H9 (cell line): ENCODE measurements at regions not wholly inside any gene's neighbourhood (a gene's known extent, or its start where the extent isn't known, plus 50 kb on each side); places are given as distances from the start of the nearest gene placed in this dataset.
"Not testable (repeated sequence)": the region's sequence is repeated elsewhere in the genome, so short reads cannot be mapped to it uniquely, and the experiment has no call there.

Experiments
- DNase-seq: peaks from one replicate; pipeline ENCODE4 v3.0.0-alpha.2; 2017
- H2AFZ ChIP-seq: one replicate; pipeline ENCODE4 v1.6.1; 2013; ENCODE audit warnings: mild to moderate bottlenecking, low read length, control low read depth, moderate library complexity
- H2AK5ac ChIP-seq: 2 replicates; pipeline ENCODE4 v1.6.1; 2013; ENCODE audit warnings: low read length, control low read depth, mixed read lengths; ENCODE audit not compliant: insufficient read length
- H2BK120ac ChIP-seq: one replicate; pipeline ENCODE4 v1.6.1; 2013; ENCODE audit warnings: low read depth, mild to moderate bottlenecking, low read length, control low read depth, inconsistent platforms; ENCODE audit not compliant: poor library complexity, severe bottlenecking
- H2BK12ac ChIP-seq: 2 replicates; pipeline ENCODE4 v1.6.1; 2013; ENCODE audit warnings: low read length, control low read depth, mixed read lengths, low read depth; ENCODE audit not compliant: insufficient read length
- H2BK15ac ChIP-seq: 2 replicates; pipeline ENCODE4 v1.6.1; 2013; ENCODE audit warnings: low read depth, low read length, control low read depth
- H2BK20ac ChIP-seq: one replicate; pipeline ENCODE4 v1.6.1; 2013; ENCODE audit warnings: low read depth, mild to moderate bottlenecking, low read length, control low read depth, inconsistent platforms; ENCODE audit not compliant: poor library complexity, severe bottlenecking
- H2BK5ac ChIP-seq: 2 replicates; pipeline ENCODE4 v1.6.1; 2013; ENCODE audit warnings: low read length, control low read depth, mixed read lengths; ENCODE audit not compliant: insufficient read length
- H3K14ac ChIP-seq: 2 replicates; pipeline ENCODE4 v1.6.1; 2013; ENCODE audit warnings: low read length, control low read depth; ENCODE audit not compliant: insufficient read depth
- H3K18ac ChIP-seq: 2 replicates; pipeline ENCODE4 v1.6.1; 2013; ENCODE audit warnings: low read depth, mild to moderate bottlenecking, mixed read lengths, low read length, control low read depth; ENCODE audit not compliant: insufficient read length
- H3K23ac ChIP-seq: 2 replicates; pipeline ENCODE4 v1.6.1; 2013; ENCODE audit warnings: low read length, control low read depth, mixed read lengths, low read depth; ENCODE audit not compliant: insufficient read length
- H3K23me2 ChIP-seq: 2 replicates; pipeline ENCODE4 v1.6.1; 2013; ENCODE audit warnings: low read depth, mild to moderate bottlenecking, mixed read lengths, low read length, control low read depth; ENCODE audit not compliant: insufficient read length, poor library complexity, severe bottlenecking
- H3K27ac ChIP-seq: 2 replicates; pipeline ENCODE4 v1.5.1; 2013; ENCODE audit warnings: low read length, control low read depth, mixed read lengths, low read depth; ENCODE audit not compliant: insufficient read length
- H3K27me3 ChIP-seq: 2 replicates; pipeline ENCODE4 v1.6.1; 2013; ENCODE audit warnings: low read length, control low read depth, inconsistent platforms; ENCODE audit not compliant: insufficient read depth
- H3K4ac ChIP-seq: 2 replicates; pipeline ENCODE4 v1.6.1; 2013; ENCODE audit warnings: low read depth, mild to moderate bottlenecking, control low read depth, inconsistent platforms, low read length, moderate library complexity
- H3K4me1 ChIP-seq: 2 replicates; pipeline ENCODE4 v1.6.1; 2013; ENCODE audit warnings: low read length, control low read depth, inconsistent platforms; ENCODE audit not compliant: insufficient read depth
- H3K4me2 ChIP-seq: 2 replicates; pipeline ENCODE4 v1.6.1; 2013; ENCODE audit warnings: low read length, control low read depth, mixed read lengths; ENCODE audit not compliant: insufficient read length, insufficient read depth
- H3K56ac ChIP-seq: 2 replicates; pipeline ENCODE4 v1.6.1; 2013; ENCODE audit warnings: low read depth, mild to moderate bottlenecking, mixed read lengths, low read length, control low read depth; ENCODE audit not compliant: insufficient read length
- H3K79me1 ChIP-seq: 2 replicates; pipeline ENCODE4 v1.6.1; 2013; ENCODE audit warnings: low read depth, mild to moderate bottlenecking, moderate library complexity, low read length, control low read depth, inconsistent platforms; ENCODE audit not compliant: insufficient read depth, poor library complexity, severe bottlenecking
- H3K79me2 ChIP-seq: 2 replicates; pipeline ENCODE4 v1.6.1; 2013; ENCODE audit warnings: low read length, control low read depth, inconsistent platforms; ENCODE audit not compliant: insufficient read depth
- H3K9ac ChIP-seq: 2 replicates; pipeline ENCODE4 v1.6.1; 2013; ENCODE audit warnings: low read length, control low read depth, mixed read lengths; ENCODE audit not compliant: insufficient read length; ENCODE audit errors: extremely low read depth
- H3K9me3 ChIP-seq: one replicate; pipeline ENCODE4 v1.6.1; 2013; ENCODE audit warnings: low read depth, low read length, inconsistent platforms; ENCODE audit not compliant: control insufficient read depth
- H3T11ph ChIP-seq: one replicate; pipeline ENCODE4 v1.6.1; 2013; ENCODE audit warnings: mild to moderate bottlenecking, low read length, control low read depth, inconsistent platforms
- H4K20me1 ChIP-seq: one replicate; pipeline ENCODE4 v1.6.1; 2013; ENCODE audit not compliant: control insufficient read depth, insufficient read length, insufficient read depth
- H4K5ac ChIP-seq: 2 replicates; pipeline ENCODE4 v1.6.1; 2013; ENCODE audit warnings: low read depth, mild to moderate bottlenecking, mixed read lengths, low read length, control low read depth; ENCODE audit not compliant: insufficient read length
- H4K8ac ChIP-seq: replicated peaks from 2 replicates; pipeline ENCODE4 v1.6.1; 2013; ENCODE audit warnings: low read length, control low read depth, mixed read lengths, low read depth; ENCODE audit not compliant: insufficient read length
- H4K91ac ChIP-seq: 2 replicates; pipeline ENCODE4 v1.6.1; 2013; ENCODE audit warnings: low read depth, mild to moderate bottlenecking, moderate library complexity, mixed read lengths, low read length, control low read depth; ENCODE audit not compliant: insufficient read length
- H3K27ac Mint-ChIP-seq, 3 experiments: 2 replicates in 2 of 3; 3 replicates in 1 of 3; pipeline ENCODE4 v1.8.0; 2020 to 2021; ENCODE audit warnings: mixed read lengths in 3 of 3, mild to moderate bottlenecking in 1 of 3, moderate library complexity in 1 of 3
- H3K27me3 Mint-ChIP-seq: 2 replicates; pipeline ENCODE4 v1.8.0; 2021; ENCODE audit warnings: low read depth, mild to moderate bottlenecking, moderate library complexity, mixed read lengths
- H3K36me3 Mint-ChIP-seq, 3 experiments: 2 replicates in 2 of 3; 3 replicates in 1 of 3; pipeline ENCODE4 v1.8.0; 2020 to 2021; ENCODE audit warnings: low read depth in 3 of 3, mixed read lengths in 3 of 3; ENCODE audit not compliant: insufficient read depth in 1 of 3
- H3K4me1 Mint-ChIP-seq, 2 experiments: 2 replicates each; pipeline ENCODE4 v1.8.0; 2020; ENCODE audit warnings: mixed read lengths in 2 of 2
- H3K4me3 Mint-ChIP-seq, 2 experiments: 2 replicates in 1 of 2; 3 replicates in 1 of 2; pipeline ENCODE4 v1.8.0; 2020 to 2021; ENCODE audit warnings: mild to moderate bottlenecking in 2 of 2, mixed read lengths in 2 of 2, moderate library complexity in 1 of 2
- H3K9me3 Mint-ChIP-seq, 2 experiments: 2 replicates in 1 of 2; 3 replicates in 1 of 2; pipeline ENCODE4 v1.8.0; 2020; ENCODE audit warnings: mild to moderate bottlenecking in 2 of 2, mixed read lengths in 2 of 2, moderate library complexity in 1 of 2
- CTCF ChIP-seq: fragments of 200-600 bp; sonication (generic); conservative IDR thresholded peaks from 3 replicates; pipeline ENCODE4 v1.8.0; 2021; ENCODE audit warnings: antibody characterized with exemption, mild to moderate bottlenecking
- WGBS: extraction: QIAGEN DNeasy Blood & Tissue Kit; methylation state at CpG from one replicate; pipeline ENCODE4 v1.1.7; 2013; ENCODE audit warnings: missing lambda C conversion rate, low lambda C conversion rate, mixed read lengths; ENCODE audit not compliant: insufficient read length; ENCODE audit errors: extremely low coverage; 5-methylcytosine and 5-hydroxymethylcytosine counted together

- H2BK15ac ChIP-seq = no peak overlapping the region
- no peak overlapping the region for H4K5ac ChIP-seq
- no peak overlapping the region for H3K27ac Mint-ChIP-seq
- no peaks in the 10 kb centered on the region for H3K4me1 Mint-ChIP-seq
- H4K20me1 ChIP-seq = no peaks in the 10 kb centered on the region
- H3K18ac ChIP-seq = no peak overlapping the region
- H3K27me3 Mint-ChIP-seq = peaks cover 3% of the 10 kb centered on the region; the same call in 1 of the 2 replicates
- peak overlapping the region; percentile 34 for H2BK20ac ChIP-seq
- H2AK5ac ChIP-seq = no peak overlapping the region
- H3K56ac ChIP-seq = no peak overlapping the region
- no peak overlapping the region for H3K4me2 ChIP-seq
- no peaks in the 10 kb centered on the region for H3K79me1 ChIP-seq
- H4K91ac ChIP-seq = no peak overlapping the region
- WGBS = no CpG with 5 or more reads among the region's 25 CpGs
- no peaks in the 10 kb centered on the region for H3K23me2 ChIP-seq
- H3K23ac ChIP-seq = no peak overlapping the region
- no peak for TF ChIP-seq CTCF
- H3K4me1 ChIP-seq = no peaks in the 10 kb centered on the region
- H3K79me2 ChIP-seq = no peaks in the 10 kb centered on the region
- no peak overlapping the region for H3T11ph ChIP-seq
- no peak overlapping the region for H2BK5ac ChIP-seq
- no peak overlapping the region for H3K27ac ChIP-seq
- no peak overlapping the region for H3K14ac ChIP-seq
- H3K9me3 Mint-ChIP-seq = peaks cover 27 to 28% of the 10 kb centered on the region in 2 experiments
- no peak overlapping the region for H3K9ac ChIP-seq
- no peak overlapping the region for H4K8ac ChIP-seq
- H3K36me3 Mint-ChIP-seq = peaks cover 14 to 20% (median 14%) of the 10 kb centered on the region in 3 experiments
- DNase-seq = no peak
- no peak overlapping the region for H2BK120ac ChIP-seq
- H3K4me3 Mint-ChIP-seq = no peak overlapping the region
- H3K9me3 ChIP-seq = peaks cover 19% of the 10 kb centered on the region
- no peaks in the 10 kb centered on the region for H3K27me3 ChIP-seq
- H2AFZ ChIP-seq = no peak overlapping the region
- no peak overlapping the region for H3K4ac ChIP-seq
- no peak overlapping the region for H2BK12ac ChIP-seq
These were observed 318.7 kb downstream of the THBS2 start for GRCh38 chr6:168934660-168935627.

- not testable (repeated sequence) for H2AFZ ChIP-seq, H2BK12ac ChIP-seq, H3K23ac ChIP-seq, H2BK15ac ChIP-seq, H3K18ac ChIP-seq, H3K14ac ChIP-seq, H3K27me3 Mint-ChIP-seq, H3K4me3 Mint-ChIP-seq, H3K27ac ChIP-seq, H3K4me2 ChIP-seq, H4K91ac ChIP-seq, H2BK5ac ChIP-seq, H4K5ac ChIP-seq, H4K8ac ChIP-seq, H3K9ac ChIP-seq, H3K27me3 ChIP-seq, H2BK20ac ChIP-seq, H3K79me1 ChIP-seq, H3K27ac Mint-ChIP-seq, H2AK5ac ChIP-seq, H3K56ac ChIP-seq, H3K23me2 ChIP-seq, H3K4me1 Mint-ChIP-seq, H4K20me1 ChIP-seq, H3K4me1 ChIP-seq, H3K79me2 ChIP-seq, H2BK120ac ChIP-seq, H3K4ac ChIP-seq, H3T11ph ChIP-seq, DNase-seq
- H3K36me3 Mint-ChIP-seq = peaks cover 14 to 28% (median 23%) of the 10 kb centered on the region in 3 experiments
- WGBS = no CpG with 5 or more reads among the region's 16 CpGs
- peaks cover 19% of the 10 kb centered on the region for H3K9me3 ChIP-seq
- peaks cover 35 to 39% of the 10 kb centered on the region in 2 experiments for H3K9me3 Mint-ChIP-seq
These were observed 321.5 kb downstream of the THBS2 start for GRCh38 chr6:168932171-168932570.
